Right lung (tissue), 2 donors: ENCODE measurements at regions not wholly inside any gene's neighbourhood (a gene's known extent, or its start where the extent isn't known, plus 50 kb on each side); places are given as distances from the start of the nearest gene placed in this dataset.
"Not testable (repeated sequence)": the region's sequence is repeated elsewhere in the genome, so short reads cannot be mapped to it uniquely, and the experiment has no call there.

Experiments
- DNase-seq, 2 donors: peaks; one replicate each; pipeline ENCODE4 v3.0.0-alpha.2; 2013

DNA sequence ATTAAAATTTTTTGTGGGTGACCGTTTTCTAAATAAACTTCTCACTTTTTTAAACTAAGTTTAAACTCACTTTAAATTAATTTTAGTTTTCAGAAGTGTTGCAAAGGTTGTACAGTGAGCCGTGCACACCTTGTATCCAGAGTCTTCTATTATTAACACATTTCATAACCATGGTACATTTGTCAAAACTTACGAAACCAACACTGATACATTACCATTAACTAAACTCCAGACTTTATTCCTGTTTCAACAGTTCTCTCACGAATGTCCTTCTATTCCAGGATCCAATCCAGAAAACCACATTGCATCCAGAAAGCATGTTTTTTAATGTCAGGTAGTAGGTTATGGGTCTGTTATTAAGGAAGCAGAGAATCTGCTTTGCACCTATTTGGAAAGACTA is 319.9 kb downstream of the CBLN4 start:
- no peak for DNase-seq

DNA sequence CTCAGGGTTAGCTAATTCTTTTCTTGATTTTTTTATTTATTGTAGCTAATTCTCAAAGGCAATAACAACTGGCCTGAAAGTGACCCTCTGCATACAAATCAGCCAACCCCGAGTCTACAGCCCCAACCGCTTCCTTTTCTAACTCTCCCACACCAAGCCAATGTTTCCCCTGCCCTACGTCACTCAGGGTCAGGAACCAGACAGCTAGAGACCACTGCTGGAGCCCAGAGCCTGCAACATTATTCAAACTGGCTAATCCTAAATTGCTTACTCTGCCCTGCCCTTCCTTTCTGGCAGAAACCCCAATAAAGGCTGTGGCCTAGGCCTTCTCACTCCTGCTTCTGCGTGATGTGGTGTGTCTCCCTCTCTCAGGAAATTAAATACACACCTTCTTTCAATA is 320.7 kb downstream of the CBLN4 start:
- DNase-seq: no peak

DNA sequence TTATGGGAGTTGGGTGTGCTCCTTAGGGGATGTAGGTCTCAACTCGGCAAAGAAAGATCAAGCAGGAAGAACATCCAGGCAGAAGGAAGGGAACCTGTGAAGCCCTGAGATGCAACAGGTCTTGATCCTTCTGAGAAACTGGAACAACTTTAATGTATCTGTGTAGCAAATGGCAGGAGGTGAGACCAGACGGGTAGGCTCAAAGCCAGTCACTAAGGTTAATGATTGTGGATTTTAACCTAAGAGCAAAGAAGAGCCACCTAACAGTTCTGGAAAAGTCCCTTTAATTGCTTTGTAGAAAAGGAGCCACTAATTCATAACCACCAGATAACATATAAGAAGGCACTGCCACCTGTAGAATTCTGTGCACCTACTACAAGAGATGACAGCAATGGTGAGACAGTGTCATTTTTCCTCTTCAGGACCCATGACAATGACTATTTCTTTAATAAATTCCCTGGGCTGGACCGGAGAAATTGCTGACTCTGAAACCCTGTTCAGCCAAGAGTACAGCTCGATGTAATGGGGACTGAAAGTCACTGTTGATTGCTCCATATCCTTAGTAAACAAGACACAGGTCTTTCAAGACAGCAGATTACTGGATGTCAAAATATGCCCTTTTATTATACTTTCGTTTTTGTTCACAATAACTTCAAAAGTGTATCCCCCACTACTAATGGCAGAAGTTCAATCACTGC is 326.2 kb downstream of the CBLN4 start:
- DNase-seq: no peak

DNA sequence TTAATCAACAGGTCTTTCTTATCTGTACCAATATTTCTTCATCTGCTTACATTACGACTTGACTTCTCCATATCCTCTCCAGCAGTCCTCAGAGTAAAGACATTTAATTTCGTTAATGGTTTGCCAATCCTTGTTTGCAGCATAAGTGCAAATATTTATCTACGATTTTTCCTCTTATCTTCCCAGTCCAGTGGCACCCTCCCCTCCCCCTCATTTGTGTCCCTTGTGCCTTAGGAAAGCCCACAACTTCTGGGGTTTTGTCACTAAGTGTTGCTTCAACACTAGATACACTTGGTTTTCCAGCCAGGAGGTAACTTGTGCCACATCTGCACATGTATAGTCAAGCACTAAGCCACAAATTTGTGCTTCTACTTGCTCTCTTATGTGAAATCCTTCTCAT is 327.2 kb downstream of the CBLN4 start:
- DNase-seq: no peak

DNA sequence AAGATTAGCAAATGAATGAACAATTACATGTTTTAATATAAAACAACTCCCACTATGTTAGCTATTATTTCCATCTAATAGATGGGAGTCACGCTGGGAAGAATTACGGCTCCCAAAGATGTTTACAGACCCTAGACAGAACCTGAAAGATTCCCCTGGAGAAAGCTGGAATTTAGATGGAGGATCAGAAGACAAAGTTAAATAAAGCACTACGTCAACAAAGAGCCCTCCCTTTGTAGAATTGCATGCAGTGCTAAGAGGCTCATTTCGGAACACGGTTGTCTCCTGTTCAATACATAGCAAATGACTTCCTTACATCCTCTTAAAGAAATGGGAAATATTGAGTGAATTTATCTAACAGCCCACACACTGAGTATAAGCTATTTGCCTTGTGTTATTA is 328.3 kb downstream of the CBLN4 start:
- no peak for DNase-seq

DNA sequence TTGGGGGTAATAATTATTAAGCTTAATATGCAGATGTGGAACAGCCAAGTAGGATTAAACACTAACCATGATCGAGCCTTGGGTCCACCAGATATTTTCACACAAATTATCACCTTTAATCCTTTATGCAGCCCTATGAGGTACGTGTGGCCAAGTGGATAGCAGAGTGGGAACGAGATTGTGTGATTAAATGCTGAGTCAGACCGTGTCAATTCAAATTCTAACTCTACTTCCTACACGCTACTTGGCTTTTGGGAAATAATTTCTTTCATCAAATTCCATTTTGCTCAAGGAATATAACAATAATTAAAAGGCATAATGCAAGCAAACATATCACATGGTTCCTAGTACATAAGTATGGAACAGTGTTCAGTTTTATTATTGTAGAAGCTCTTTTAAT is 329.2 kb downstream of the CBLN4 start:
- no peak for DNase-seq

DNA sequence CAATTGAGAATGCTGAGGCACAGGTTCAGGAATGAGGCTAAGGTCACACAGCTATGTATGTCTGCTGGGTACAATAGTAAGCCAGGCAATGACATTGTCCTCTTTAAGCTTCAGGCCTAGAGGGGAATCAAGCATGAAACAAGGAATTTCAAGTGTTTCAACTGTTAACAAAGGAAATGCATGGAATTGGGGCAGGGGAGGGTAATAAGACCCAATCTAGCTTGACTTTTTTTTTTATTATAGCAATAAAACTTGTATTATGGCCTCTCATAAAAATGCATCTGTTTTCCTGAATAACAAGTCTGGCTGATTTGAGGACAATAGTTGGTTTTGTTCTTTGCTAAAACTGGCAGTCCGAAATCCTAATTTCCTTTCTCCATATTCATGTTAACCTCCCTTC is 336.7 kb downstream of the CBLN4 start:
- DNase-seq: no peak

DNA sequence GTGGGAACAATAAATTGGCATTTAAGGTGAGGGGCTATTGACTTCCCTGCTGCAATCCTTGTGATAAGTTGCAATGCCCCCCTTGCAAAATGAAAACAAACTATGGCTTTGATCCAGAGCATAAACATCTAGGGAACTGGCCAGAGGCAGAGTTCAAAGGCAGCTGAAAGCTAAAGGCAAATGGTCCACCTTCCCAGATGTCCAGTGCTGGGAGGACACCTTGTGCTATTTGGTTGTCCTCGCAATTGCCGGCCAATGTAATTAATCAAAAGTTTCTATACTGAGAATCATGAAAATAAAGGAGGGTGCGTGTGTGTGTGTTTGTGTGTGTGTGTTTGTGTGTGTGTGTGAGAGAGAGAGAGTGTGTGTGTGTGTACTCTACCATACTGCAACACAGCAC is 337.4 kb downstream of the CBLN4 start:
- no peak for DNase-seq

DNA sequence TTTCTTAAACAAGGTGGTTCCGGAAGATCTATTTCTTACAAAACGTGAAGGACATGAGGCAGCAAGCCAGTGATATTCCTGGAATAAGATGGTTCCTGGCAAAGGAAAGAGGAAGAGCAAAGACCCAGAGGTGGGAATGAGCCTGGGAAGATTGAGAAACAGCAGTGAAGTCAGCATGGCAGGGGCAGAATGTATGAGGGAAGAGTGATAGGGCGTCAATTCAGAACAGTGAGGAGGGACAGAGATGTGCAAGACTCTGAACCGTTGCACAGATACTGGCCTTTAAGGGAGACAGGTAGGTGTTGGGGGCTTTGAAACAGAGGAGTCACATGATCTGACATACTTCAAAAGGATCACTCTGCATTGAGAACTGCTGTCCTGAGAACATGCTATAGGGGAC is 338.3 kb downstream of the CBLN4 start:
- no peak for DNase-seq

DNA sequence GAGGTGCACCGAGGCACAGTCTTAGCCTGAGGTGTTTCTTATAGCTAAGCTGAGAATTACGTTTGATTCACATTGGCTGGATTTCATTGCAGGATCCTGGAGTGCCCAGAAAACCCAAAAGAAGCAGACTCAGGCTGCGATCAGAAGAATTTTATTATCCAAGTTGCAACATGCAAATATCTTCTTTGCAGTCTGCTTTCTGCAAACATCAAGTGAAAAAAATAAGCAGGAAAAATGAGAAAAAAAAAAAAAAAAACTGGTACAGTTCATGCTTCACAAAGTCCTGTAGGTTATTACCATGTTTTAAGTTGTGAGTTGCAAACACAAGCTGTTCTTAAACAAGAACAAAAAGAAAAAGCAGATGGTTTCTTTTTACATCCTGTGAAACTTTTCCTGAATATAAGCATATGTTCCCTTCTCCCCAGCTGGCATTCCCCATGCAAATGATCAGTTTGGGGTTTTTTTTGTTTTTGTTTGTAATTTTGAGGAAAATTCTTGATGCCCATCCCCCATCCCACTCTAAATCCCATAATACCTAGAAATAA is 349.0 kb downstream of the CBLN4 start:
- DNase-seq: peak; percentile 44 to 50

DNA sequence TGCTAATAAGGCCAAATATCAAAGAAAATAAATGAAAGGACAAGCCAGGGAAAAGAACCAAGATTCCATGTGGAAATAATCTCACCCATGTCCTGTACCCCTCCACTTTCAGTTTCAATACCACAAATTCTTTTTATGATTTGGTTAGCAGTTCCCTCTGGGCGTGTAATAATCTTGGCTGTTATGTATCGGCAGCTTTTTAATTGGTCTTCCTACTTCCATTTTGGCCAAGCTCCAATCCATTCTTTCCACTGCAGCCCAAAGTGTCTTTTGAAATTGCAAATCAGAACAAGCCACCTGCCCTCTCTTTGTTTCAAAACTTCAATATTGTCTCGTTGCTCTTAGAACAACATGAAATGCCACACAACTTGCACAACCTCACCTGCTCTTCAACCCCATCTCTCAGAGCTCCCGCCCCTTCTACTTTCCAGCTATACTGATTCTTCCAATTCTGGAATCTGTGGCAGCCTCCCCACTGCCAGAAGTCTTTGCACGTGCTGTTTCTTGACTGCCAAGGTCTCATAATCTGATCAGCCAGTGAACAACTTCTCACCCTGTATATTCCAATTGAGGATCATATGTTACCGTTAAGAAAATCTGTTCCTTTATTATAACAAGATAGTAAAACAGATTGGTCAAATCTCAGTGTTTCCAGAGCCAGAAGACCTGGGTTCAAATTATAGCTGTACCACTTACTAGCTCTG is 354.5 kb downstream of the CBLN4 start:
- no peak for DNase-seq

DNA sequence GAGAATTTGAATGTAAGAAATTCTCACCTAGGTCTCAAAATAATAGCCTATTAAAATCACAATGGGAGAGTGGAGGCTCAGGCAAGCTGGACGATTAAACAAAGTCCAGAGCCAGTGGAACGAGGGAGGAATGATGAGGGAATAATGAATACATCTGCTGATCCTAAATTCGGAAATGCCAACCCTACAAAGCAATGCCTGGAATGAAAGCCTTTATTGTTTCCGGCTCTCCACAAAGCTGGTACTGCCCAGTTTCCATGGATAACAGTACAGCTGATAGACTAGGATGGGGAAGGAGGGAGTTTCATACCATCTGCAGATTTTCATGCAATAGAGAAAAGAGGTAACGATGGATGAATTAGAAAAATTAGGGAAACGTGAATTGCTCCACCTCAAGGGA is 356.1 kb downstream of the CBLN4 start:
- DNase-seq: no peak

DNA sequence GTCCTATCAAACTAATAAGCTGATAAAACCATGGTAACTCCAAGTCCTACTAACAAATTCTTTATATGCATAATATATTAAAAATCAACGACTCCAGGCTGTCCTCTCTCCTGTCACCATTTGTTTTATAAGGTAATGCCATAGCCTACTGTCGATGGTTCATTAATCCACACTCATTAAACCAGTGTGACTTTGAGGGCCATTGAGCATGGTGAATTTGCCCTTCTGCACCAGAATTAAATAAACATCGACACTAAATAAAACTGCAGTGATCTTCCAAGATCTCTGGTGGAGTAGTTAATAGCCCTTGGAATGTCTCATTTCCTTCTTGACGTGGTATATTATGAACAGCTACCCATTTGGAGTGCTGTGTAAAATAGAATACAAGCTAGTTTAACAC is 358.5 kb downstream of the CBLN4 start:
- no peak for DNase-seq

DNA sequence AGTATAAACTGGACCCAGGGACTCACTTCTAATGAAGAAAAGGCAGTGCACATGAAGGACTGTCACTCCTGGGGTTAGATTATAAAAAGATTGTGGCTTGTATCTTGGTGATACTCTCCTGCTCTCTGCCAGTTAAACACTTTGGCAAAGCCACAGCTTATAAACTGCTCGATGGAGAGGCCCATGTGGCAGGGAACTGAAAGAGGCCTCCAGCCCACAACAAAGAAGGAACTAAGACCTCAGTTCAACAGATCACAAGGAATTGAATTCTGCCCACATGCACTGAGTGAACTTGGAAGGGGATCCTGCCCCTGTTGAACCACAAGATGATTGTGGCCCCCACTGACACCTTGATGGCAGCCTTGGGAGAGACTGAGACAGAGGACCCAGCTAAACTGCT is 363.8 kb downstream of the CBLN4 start:
- no peak for DNase-seq

DNA sequence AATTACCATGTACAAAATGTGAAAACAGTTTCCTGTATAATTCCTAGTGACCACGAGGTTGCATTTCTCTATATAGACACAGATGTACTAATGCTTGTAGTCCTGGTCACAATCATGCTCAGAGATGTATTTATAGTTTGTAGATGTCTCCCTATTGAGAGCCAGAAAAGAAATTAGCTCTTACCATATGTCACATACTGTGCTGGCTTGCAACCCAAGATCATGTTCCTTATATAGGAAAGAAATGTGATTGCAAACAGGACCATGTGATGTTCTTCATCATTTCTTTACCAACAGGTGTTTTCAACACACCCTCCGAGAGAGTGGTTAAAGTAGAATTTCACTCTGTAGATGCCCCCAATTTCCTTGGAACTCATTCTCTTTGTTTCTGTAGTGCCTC is 369.4 kb downstream of the CBLN4 start:
- no peak for DNase-seq

DNA sequence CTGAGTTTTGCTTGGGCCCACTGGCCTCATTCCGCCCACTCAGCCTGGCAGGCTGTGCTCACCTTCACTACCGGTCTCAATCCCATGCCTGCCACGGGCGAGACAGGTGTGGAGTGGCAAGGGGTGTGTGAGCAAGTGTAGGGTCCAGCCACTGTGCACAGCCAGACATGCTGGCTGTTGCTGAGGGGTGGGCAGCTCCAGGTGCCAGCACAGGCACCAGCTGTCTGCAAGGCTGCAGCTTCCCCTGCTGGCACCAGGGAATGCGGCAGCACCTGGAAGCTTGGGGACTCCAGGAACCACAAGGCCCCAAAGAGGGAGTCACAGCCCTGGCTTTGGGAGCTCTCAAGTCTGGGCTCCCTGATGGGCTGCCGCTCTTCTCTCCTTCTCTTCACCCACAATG is 372.7 kb downstream of the CBLN4 start:
- no peak for DNase-seq

DNA sequence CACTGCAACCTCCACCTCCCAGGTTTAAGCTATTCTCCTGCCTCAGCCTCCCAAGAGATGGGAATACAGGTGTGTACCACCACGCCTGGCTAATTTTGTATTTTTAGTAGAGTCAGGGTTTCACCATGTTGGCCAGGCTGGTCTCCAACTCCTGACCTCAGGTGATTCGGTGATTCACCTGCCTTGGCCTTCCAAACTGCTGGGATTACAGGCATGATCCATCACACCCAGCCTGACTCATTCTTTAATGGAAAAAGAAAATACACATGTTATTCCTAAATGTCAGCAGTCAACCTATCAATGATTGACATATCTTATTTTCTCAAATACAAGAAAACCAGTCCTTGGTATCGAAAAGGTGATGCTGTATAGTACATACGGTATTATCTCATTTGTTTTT is 376.2 kb downstream of the CBLN4 start:
- DNase-seq: not testable (repeated sequence)

DNA sequence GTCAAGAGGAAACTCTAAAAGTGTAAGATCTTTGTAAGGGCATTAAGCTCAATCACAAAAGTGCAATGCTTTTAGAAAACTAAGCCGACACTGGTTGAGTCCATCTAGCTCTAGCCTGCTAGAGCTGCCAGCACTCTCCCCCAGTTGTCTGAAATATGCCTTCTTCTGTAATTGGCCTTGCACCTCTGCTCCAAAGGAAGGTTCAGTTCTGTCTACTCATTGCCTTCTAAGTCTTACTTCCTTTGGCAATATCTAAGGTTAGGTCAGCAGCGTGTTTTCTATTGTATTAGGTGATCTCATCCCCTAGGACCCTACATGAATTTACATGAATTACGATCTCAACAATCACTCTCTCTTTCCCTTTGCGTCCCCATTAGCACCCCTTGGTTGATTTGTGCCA is 378.6 kb downstream of the CBLN4 start:
- no peak for DNase-seq

DNA sequence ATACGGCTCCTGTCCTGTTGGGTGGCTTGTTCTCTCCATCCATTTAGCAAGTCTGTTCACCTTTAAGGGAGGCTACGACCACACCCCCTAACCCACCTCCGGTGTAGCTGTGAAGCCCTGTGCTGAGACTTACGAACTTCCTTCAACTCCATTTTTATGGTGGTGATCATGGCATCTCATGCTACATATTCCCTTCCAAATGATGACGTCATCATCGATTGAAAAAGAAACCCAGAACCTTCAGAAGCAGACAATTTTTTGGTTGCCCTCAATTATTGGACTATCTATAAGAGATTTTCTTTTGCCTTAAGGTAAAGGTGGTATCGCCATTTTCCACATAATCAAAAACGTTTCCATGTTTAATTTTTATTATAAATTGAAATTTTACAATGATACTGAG is 389.0 kb downstream of the CBLN4 start:
- DNase-seq: no peak

DNA sequence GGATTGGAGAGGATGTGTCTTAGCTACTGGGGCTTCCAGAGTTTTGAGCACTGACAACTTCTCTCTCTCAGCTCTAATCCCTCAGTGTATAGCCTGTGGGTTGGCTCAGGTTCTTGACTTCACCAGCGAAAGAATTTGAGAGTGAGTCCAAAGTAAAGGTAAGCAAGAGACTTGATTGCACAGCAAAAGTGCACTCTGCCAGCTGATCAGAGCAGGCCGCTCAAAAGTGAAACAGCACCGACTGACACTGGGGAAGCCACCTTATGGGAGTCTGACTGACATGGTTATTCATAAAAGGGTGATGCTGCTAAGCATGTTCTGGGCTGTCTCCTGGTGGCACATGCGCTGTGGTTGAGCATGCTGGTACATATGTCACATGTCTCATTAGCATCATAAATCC is 389.5 kb downstream of the CBLN4 start:
- DNase-seq: no peak

DNA sequence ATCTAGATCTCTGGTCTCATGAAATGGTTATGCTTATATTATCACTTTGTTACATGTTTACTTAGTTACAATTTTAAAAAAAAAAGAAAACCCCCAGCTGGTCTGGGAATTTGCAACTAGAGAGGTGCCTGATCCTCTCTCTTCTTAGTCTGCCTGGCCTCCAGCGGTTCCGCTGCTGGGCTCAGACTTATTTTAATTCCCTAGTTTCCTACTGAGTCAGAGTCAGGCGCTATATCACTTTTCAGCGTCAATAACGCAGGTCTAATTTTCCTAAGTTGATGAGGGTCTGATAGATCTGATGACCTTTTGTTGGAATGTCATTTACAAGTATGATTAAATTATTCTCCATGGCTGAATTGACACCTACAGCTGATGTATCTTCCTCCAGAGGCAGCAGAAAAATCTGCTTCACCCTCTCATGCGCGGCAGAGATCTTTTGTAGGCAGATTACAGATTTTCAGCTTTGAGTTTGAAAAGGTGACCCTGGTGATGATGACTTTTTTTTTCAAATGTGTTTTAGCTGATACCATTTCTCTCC is 391.0 kb downstream of the CBLN4 start:
- no peak for DNase-seq

DNA sequence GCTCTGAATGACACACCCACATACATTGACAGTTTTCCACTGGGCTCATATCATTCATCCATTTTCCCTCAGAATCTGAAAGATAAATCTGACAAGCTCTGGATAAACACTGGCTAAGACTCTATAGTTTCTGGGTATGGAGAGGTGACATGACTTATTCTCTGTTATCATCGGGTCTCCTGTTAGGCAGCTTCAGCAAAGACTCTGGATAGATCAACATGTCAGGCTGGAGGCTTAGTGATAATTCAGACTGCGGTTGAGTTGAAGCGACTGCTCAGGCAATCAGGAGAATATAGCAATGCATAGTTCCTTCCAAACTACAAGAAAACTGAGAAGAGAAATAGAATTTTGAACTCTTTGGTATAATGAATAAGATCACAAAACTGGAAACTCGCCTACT is 394.6 kb downstream of the CBLN4 start:
- DNase-seq: no peak

DNA sequence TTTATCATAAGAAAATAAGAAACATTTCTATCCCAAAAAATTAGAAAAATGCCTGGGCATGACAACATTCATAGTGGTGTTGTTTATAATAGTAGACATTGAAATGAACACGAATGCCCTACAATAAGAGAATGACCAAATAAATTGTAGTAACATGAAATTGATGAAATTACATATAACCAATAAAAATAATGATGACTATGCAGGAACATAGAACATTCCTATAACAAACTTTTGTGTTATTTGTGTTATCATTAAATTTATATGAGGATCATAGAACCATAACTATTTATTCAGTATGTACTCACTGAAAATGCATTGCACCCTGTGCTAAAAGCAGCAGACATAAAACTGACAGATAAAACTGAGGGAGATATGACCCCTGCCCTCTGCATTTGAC is 399.7 kb downstream of the CBLN4 start:
- DNase-seq: no peak
